ENCODE measurements at regions not wholly inside any gene's neighbourhood (a gene's known extent, or its start where the extent isn't known, plus 50 kb on each side); places are given as distances from the start of the nearest gene placed in this dataset.

- TF ChIP-seq CTCF (IDR thresholded peaks at IDR 0.05) = no peak
- no peak for TF ChIP-seq ZNF423 (CRISPR knock-in tag; IDR thresholded peaks at IDR 0.05)
Measured at GRCh38 chr6:114952229-114952628, 609.4 kb upstream of the HS3ST5 start.
